NCI-H1092 (cell line): ENCODE measurements at regions not wholly inside any gene's neighbourhood (a gene's known extent, or its start where the extent isn't known, plus 50 kb on each side); places are given as distances from the start of the nearest gene placed in this dataset.

Experiments
- DNase-seq: peaks from one replicate; lab custom pipeline; 2025; lab: John Stamatoyannopoulos, UW

- DNase-seq: no peak
Observed at GRCh38 chr5:147168578-147169327, 66.1 kb upstream of the STK32A start.

GRCh38 chr5:147169399-147169798 is 65.4 kb upstream of the STK32A start:
- no peak for DNase-seq

- DNase-seq: no peak
Observed at GRCh38 chr5:147169901-147170300, 64.9 kb upstream of the STK32A start.

- no peak for DNase-seq
Observed at GRCh38 chr5:147170603-147171002, 64.2 kb upstream of the STK32A start.

GRCh38 chr5:147174671-147175265 is 60.1 kb upstream of the STK32A start:
- no peak for DNase-seq

GRCh38 chr5:147175516-147176097 is 59.2 kb upstream of the STK32A start:
- DNase-seq: no peak

- DNase-seq: no peak
Observed at GRCh38 chr5:147176422-147176821, 58.4 kb upstream of the STK32A start.

- no peak for DNase-seq
Observed at GRCh38 chr5:147177125-147177840, 57.5 kb upstream of the STK32A start.

GRCh38 chr5:147179562-147180147 is 55.2 kb upstream of the STK32A start:
- DNase-seq: no peak

- DNase-seq: no peak
Observed at GRCh38 chr5:147180751-147181150, 54.1 kb upstream of the STK32A start.
